ENCODE measurements at regions not wholly inside any gene's neighbourhood (a gene's known extent, or its start where the extent isn't known, plus 50 kb on each side); places are given as distances from the start of the nearest gene placed in this dataset.

GRCh38 chr2:123144082-123144481 lies 881.0 kb upstream of the CNTNAP5 start:
- TF ChIP-seq CTCF (IDR thresholded peaks at IDR 0.05): no peak
- no peak for TF ChIP-seq POLR2A (IDR thresholded peaks at IDR 0.05)

Measured in Peyer's patch (tissue), 4 donors.